ENCODE measurements at regions not wholly inside any gene's neighbourhood (a gene's known extent, or its start where the extent isn't known, plus 50 kb on each side); places are given as distances from the start of the nearest gene placed in this dataset.
"Not testable (repeated sequence)": the region's sequence is repeated elsewhere in the genome, so short reads cannot be mapped to it uniquely, and the experiment has no call there.

GRCh38 chr12:113531073-113531472 lies 59.4 kb upstream of the LHX5 start:
- TF ChIP-seq CTCF, POLR2A (IDR thresholded peaks at IDR 0.05): not testable (repeated sequence)

Measured in testis (tissue), 2 donors.